Right atrium auricular region (tissue), 2 donors: ENCODE measurements at regions not wholly inside any gene's neighbourhood (a gene's known extent, or its start where the extent isn't known, plus 50 kb on each side); places are given as distances from the start of the nearest gene placed in this dataset.

Experiments used
- DNase-seq: peaks from one replicate; pipeline ENCODE4 v3.0.0-alpha.2; 2019; ENCODE audit warnings: low spot score
- H3K27ac ChIP-seq, 2 donors: fragments of 200-600 bp; sonication (generic); 1 replicate in 1 of 2; 2 replicates in 1 of 2; pipeline ENCODE4 v1.5.1; 2016 to 2019
- H3K27me3 ChIP-seq, 2 donors: fragments of 200-600 bp; sonication (generic); one replicate each; pipeline versions ENCODE4 v1.5.1 to v1.6.0; 2017 to 2019
- H3K36me3 ChIP-seq: fragments of 200-600 bp; sonication (generic); one replicate; pipeline ENCODE4 v1.5.1; 2016
- H3K4me1 ChIP-seq, 2 donors: fragments of 200-600 bp; sonication (generic); one replicate each; pipeline versions ENCODE4 v1.5.1 to v1.6.0; 2017 to 2019
- H3K4me3 ChIP-seq, 2 donors: fragments of 200-600 bp; sonication (generic); 1 replicate in 1 of 2; 2 replicates in 1 of 2; pipeline ENCODE4 v1.5.1; 2017 to 2019; ENCODE audit warnings: mild to moderate bottlenecking in 1 of 2, moderate library complexity in 1 of 2
- H3K9me3 ChIP-seq, 2 donors: fragments of 200-600 bp; sonication (generic); one replicate each; pipeline ENCODE4 v1.5.1; 2019
- CTCF ChIP-seq, 2 donors: fragments of 200-600 bp; sonication (generic); IDR thresholded peaks; one replicate each; pipeline ENCODE4 v1.5.1; 2019; ENCODE audit warnings: antibody characterized with exemption in 2 of 2

GRCh38 chr6:18988636-18989035 lies 601.5 kb downstream of the RNF144B start:
- no peaks in the 10 kb centered on the region for H3K36me3 ChIP-seq
- H3K27ac ChIP-seq, result no peak overlapping the region
- no peaks in the 10 kb centered on the region for H3K9me3 ChIP-seq
- peaks cover 0 to 4% of the 10 kb centered on the region in 2 donors for H3K4me1 ChIP-seq
- TF ChIP-seq CTCF (IDR thresholded peaks at IDR 0.05), result no peak
- H3K27me3 ChIP-seq, result no peaks in the 10 kb centered on the region
- H3K4me3 ChIP-seq, result no peak overlapping the region
- DNase-seq, result no peak

- H3K9me3 ChIP-seq, result no peaks in the 10 kb centered on the region
- peaks cover 0 to 4% of the 10 kb centered on the region in 2 donors for H3K4me1 ChIP-seq
- H3K27me3 ChIP-seq, result no peaks in the 10 kb centered on the region
- peak; percentile 61 for DNase-seq
- H3K36me3 ChIP-seq, result no peaks in the 10 kb centered on the region
- no peak overlapping the region for H3K27ac ChIP-seq
- peak; percentile 46 to 72 for TF ChIP-seq CTCF (IDR thresholded peaks at IDR 0.05)
- H3K4me3 ChIP-seq, result no peak overlapping the region
Measured at GRCh38 chr6:18990059-18990978, 603.2 kb downstream of the RNF144B start.

- no peaks in the 10 kb centered on the region for H3K4me1 ChIP-seq
- DNase-seq, result no peak
- TF ChIP-seq CTCF (IDR thresholded peaks at IDR 0.05), result peak; percentile 19 to 65
- peaks cover 0 to 6% of the 10 kb centered on the region in 2 donors for H3K9me3 ChIP-seq
- H3K27me3 ChIP-seq, result no peaks in the 10 kb centered on the region
- H3K36me3 ChIP-seq, result no peaks in the 10 kb centered on the region
- no peak overlapping the region for H3K4me3 ChIP-seq
- no peak overlapping the region for H3K27ac ChIP-seq
Measured at GRCh38 chr6:18997375-18997826, 610.3 kb downstream of the RNF144B start.

- H3K36me3 ChIP-seq, result no peaks in the 10 kb centered on the region
- no peaks in the 10 kb centered on the region for H3K27me3 ChIP-seq
- no peak for TF ChIP-seq CTCF (IDR thresholded peaks at IDR 0.05)
- DNase-seq, result no peak
- H3K9me3 ChIP-seq, result no peaks in the 10 kb centered on the region
- no peak overlapping the region for H3K27ac ChIP-seq
- no peaks in the 10 kb centered on the region for H3K4me1 ChIP-seq
- no peak overlapping the region for H3K4me3 ChIP-seq
Measured at GRCh38 chr6:19002976-19003560, 615.9 kb downstream of the RNF144B start.

GRCh38 chr6:19004176-19004575 lies 617.0 kb downstream of the RNF144B start:
- H3K27me3 ChIP-seq, result no peaks in the 10 kb centered on the region
- no peaks in the 10 kb centered on the region for H3K4me1 ChIP-seq
- DNase-seq, result no peak
- no peak for TF ChIP-seq CTCF (IDR thresholded peaks at IDR 0.05)
- H3K9me3 ChIP-seq, result no peaks in the 10 kb centered on the region
- H3K27ac ChIP-seq, result no peak overlapping the region
- H3K36me3 ChIP-seq, result no peaks in the 10 kb centered on the region
- H3K4me3 ChIP-seq, result no peak overlapping the region
